ENCODE measurements at regions not wholly inside any gene's neighbourhood (a gene's known extent, or its start where the extent isn't known, plus 50 kb on each side); places are given as distances from the start of the nearest gene placed in this dataset.

DNA sequence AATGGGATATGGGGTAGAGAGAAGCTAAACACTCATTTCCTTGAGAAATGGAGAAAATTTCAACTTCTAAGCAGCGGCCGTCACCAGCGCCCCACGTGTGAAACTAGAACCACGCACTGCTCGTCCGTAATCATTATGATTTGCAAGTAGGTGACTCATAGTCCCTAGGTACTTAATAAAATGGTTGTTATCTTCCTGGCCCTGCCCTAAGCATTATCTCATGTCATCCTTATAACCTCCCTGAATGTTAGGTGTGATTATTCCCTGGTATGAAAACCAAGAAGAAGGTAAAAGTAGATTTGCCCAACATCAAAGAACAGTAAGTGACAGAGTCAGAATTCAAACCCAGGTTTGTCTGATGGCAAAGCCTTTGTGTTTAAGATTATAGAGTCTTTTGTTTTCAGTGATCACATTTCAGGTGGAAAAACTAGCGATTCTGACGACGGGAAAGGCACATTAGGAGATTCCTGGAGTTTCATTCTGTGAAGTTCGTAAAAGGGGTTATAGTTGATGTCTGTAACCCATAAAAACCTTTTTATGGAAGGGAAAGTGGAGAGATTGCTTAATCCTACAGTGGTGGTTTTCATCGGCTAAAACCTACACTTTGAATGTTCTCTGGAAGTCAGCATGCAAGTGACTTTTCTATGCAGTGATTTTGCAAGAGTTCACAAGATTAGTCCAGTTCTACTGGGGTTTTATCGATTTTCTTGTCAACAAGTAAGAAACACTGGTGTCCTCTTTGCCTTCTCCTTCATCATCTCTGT is 202.9 kb upstream of the WWC1 start:
- TF ChIP-seq, protein P1, sequence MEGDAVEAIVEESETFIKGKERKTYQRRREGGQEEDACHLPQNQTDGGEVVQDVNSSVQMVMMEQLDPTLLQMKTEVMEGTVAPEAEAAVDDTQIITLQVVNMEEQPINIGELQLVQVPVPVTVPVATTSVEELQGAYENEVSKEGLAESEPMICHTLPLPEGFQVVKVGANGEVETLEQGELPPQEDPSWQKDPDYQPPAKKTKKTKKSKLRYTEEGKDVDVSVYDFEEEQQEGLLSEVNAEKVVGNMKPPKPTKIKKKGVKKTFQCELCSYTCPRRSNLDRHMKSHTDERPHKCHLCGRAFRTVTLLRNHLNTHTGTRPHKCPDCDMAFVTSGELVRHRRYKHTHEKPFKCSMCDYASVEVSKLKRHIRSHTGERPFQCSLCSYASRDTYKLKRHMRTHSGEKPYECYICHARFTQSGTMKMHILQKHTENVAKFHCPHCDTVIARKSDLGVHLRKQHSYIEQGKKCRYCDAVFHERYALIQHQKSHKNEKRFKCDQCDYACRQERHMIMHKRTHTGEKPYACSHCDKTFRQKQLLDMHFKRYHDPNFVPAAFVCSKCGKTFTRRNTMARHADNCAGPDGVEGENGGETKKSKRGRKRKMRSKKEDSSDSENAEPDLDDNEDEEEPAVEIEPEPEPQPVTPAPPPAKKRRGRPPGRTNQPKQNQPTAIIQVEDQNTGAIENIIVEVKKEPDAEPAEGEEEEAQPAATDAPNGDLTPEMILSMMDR (IDR thresholded peaks at IDR 0.05; ENCODE audit: insufficient read depth, low read depth, low read length, missing control alignments): no peak
- no peak overlapping the region for H3K4me3 ChIP-seq (ENCODE audit: low read length)
- no peak for DNase-seq (ENCODE audit: low read depth)

DNA sequence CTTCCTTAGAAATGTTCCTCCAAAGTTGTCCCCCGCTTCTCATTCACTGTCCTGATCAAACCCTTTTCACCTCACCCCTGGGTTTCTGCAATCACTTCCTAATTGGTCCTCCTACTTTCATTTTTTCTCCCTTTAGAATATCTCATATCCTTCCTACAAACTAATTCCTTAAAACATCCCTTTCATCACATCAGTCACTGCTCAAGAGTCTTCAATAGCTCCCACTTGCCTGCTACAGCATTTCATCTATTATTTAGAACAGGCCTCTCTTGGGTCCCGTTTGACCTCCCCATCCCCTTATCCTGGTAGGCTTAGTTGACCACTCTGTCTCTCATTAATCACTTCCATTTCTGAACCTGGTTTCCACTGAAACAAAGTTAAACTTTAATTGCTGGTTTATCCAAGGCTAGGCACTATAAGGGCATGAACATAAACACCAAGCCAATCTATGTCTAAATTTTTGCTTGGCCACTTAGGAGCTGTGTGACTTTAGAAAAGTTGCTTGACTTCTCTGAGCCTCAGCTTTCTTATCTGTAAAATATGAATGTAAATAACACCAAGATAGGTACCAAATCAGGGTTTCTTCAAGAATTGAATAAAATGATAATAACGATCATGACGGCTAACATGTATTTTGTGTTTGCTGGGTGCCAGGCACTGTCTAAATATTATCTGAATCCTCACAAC is 202.1 kb upstream of the WWC1 start:
- H3K4me3 ChIP-seq (ENCODE audit: low read length): no peak overlapping the region
- no peak for DNase-seq (ENCODE audit: low read depth)
- TF ChIP-seq, protein P1 (IDR thresholded peaks at IDR 0.05; ENCODE audit: insufficient read depth, low read depth, low read length, missing control alignments): no peak

DNA sequence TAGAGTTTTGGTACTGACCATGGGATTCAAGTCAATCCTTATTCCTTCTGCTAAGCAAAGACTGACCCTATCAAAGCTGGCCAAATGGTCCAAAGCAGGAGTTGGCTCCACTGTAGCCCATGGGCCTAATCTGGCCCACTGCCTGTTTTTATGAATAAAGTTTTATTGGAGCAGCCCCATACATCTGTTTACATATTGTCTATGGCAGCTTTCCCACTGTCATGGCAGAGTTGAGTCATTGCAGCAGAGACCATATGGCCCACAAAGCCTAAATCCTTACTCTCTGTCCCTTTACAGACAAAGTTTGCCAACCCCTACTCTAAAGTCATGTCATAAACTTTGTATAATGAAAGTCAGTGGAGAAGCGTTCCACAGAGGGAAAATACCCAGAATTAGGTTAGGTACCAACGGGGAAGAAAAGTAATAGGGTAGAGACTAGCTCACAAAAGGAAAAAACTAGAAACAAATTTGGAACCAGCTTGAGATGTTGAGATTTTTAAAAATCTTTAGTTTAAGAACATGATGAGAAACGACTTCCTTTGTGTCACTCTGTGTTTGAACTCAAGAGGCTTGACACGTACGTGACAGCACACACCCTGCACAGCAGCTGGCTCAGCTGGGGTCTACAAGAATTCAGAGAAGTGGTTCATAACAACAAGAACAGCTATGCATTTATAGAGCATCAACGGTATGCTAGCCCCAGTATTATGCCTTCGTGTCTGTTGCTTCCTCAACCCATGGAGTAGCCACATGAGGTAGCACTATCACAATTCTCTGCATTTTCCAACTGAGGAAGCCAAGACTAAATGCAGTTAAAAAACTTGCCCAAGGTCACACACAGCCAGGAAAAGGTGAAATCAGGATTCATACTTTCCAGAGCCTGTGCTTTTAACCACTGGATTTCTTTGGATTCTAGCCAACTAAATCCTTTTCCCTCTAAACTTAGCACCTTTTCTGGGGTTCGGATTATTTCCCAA is 198.9 kb upstream of the WWC1 start:
- TF ChIP-seq, protein P1 (IDR thresholded peaks at IDR 0.05; ENCODE audit: insufficient read depth, low read depth, low read length, missing control alignments): no peak
- H3K4me3 ChIP-seq (ENCODE audit: low read length): no peak overlapping the region
- no peak for DNase-seq (ENCODE audit: low read depth)

DNA sequence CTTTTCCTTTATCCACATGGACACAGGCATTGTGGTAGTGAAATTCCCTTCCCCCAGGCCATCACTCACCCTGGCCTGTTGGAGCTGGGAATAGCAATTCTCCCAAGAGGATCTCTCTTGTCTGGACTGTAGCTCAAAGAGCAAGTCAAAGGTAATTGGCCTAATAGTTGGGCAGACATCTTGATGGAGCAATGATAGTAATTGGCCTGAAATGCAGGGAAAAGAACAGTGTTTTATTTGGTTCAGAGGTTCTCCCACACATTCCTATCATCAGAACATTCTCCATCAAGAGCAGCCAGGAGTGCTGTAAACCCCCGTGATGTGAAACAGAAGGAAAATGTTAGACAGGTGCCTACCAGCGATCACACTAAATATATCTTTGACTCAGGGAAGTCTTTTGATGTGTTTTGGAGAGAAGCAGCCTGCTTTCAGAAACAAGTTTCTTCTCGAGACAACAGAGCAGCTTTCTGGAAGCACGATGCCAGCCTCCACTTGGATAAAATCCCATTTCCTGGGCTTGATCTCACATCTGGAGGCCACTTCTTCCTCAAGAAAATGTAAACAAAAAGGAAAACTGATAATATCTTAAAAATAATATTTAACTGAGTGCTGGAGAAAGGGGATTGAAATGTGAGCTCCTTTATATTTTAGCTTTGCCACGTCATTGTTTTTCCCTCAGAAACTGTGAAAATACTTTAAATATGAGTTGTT is 198.1 kb upstream of the WWC1 start:
- DNase-seq (ENCODE audit: low read depth): no peak
- TF ChIP-seq, protein P1 (IDR thresholded peaks at IDR 0.05; ENCODE audit: insufficient read depth, low read depth, low read length, missing control alignments): no peak
- H3K4me3 ChIP-seq (ENCODE audit: low read length): no peak overlapping the region

DNA sequence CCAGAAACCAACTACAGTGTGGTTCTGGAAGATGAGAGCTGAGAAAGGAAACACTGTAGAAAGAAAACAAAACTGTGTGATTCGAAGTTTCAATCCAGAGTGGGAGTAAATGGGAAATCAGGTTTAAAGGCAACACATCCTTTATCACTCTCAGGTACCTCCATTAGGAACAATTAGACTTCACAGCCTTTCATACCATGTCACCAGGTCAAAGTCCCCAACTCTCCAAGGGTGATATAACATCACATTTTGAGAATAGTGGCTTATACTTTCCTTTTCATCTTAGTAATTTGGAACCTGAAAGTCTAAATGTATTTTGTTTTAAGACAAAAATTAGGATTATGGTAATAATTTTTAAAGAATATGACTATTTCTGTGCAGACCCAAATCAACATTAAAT is 194.9 kb upstream of the WWC1 start:
- TF ChIP-seq, protein P1 (IDR thresholded peaks at IDR 0.05; ENCODE audit: insufficient read depth, low read depth, low read length, missing control alignments): no peak
- no peak overlapping the region for H3K4me3 ChIP-seq (ENCODE audit: low read length)
- DNase-seq (ENCODE audit: low read depth): no peak
